ENCODE measurements at regions not wholly inside any gene's neighbourhood (a gene's known extent, or its start where the extent isn't known, plus 50 kb on each side); places are given as distances from the start of the nearest gene placed in this dataset.

GRCh38 chr4:176439611-176440010 is 119.8 kb downstream of the SPCS3 start:
- Histone ChIP-seq H3K4me1 (no peaks in the 10 kb centered on the region), H3K27ac (no peak overlapping the region), H3K9me3 (no peaks in the 10 kb centered on the region), H3K4me3 (no peak overlapping the region), H3K27me3 (no peaks in the 10 kb centered on the region), H3K36me3 (no peaks in the 10 kb centered on the region)
- no peak for FAIRE-seq
- TF ChIP-seq CTCF (IDR thresholded peaks at IDR 0.05) = no peak
- no peak for ATAC-seq
- DNase-seq = no peak
- intact Hi-C loops (cut with DNase I) = no loop called here
- WGBS, 2 donors = 38 to 50% methylated on average over 2 of the region's 2 CpGs

GRCh38 chr4:176440698-176441097 is 120.9 kb downstream of the SPCS3 start:
- FAIRE-seq (no peak), DNase-seq (no peak), ATAC-seq (no peak)
- Histone ChIP-seq H3K27ac (no peak overlapping the region), H3K36me3 (no peaks in the 10 kb centered on the region), H3K4me3 (no peak overlapping the region), H3K9me3 (no peaks in the 10 kb centered on the region), H3K27me3 (no peaks in the 10 kb centered on the region), H3K4me1 (no peaks in the 10 kb centered on the region)
- TF ChIP-seq CTCF (IDR thresholded peaks at IDR 0.05) = no peak
- intact Hi-C loops (cut with DNase I) = no loop called here
- WGBS, 2 donors = 69 to 74% methylated on average over 1 of the region's 1 CpG

GRCh38 chr4:176441594-176441993 is 121.8 kb downstream of the SPCS3 start:
- no peak overlapping the region for H3K4me3 ChIP-seq
- DNase-seq (no peak), ATAC-seq (no peak), FAIRE-seq (no peak)
- H3K9me3 ChIP-seq = no peaks in the 10 kb centered on the region
- intact Hi-C loops (cut with DNase I) = no loop called here
- H3K27me3 ChIP-seq = no peaks in the 10 kb centered on the region
- WGBS, 2 donors = 62 to 87% methylated on average over 2 of the region's 2 CpGs
- no peak for TF ChIP-seq CTCF (IDR thresholded peaks at IDR 0.05)
- H3K27ac ChIP-seq = no peak overlapping the region
- H3K4me1 ChIP-seq = no peaks in the 10 kb centered on the region
- no peaks in the 10 kb centered on the region for H3K36me3 ChIP-seq

GRCh38 chr4:176443117-176443516 is 123.4 kb downstream of the SPCS3 start:
- H3K9me3 ChIP-seq = no peaks in the 10 kb centered on the region
- FAIRE-seq (no peak), DNase-seq (no peak), ATAC-seq (no peak)
- no peaks in the 10 kb centered on the region for H3K36me3 ChIP-seq
- H3K27me3 ChIP-seq = no peaks in the 10 kb centered on the region
- intact Hi-C loops (cut with DNase I) = no loop called here
- H3K4me3 ChIP-seq = no peak overlapping the region
- no peak for TF ChIP-seq CTCF (IDR thresholded peaks at IDR 0.05)
- 42 to 61% methylated on average over 4 of the region's 4 CpGs for WGBS, 2 donors
- H3K27ac ChIP-seq = no peak overlapping the region
- H3K4me1 ChIP-seq = no peaks in the 10 kb centered on the region

GRCh38 chr4:176443646-176444409 is 124.1 kb downstream of the SPCS3 start:
- Histone ChIP-seq H3K9me3 (no peaks in the 10 kb centered on the region), H3K36me3 (no peaks in the 10 kb centered on the region), H3K27ac (no peak overlapping the region), H3K27me3 (no peaks in the 10 kb centered on the region), H3K4me1 (no peaks in the 10 kb centered on the region), H3K4me3 (no peak overlapping the region)
- no peak for TF ChIP-seq CTCF (IDR thresholded peaks at IDR 0.05)
- no peak for DNase-seq
- no peak for ATAC-seq
- FAIRE-seq = no peak
- 36 to 71% methylated on average over 3 of the region's 3 CpGs for WGBS, 2 donors
- intact Hi-C loops (cut with DNase I) = no loop called here

Data from pancreas (tissue), 10 donors.